ENCODE measurements at regions not wholly inside any gene's neighbourhood (a gene's known extent, or its start where the extent isn't known, plus 50 kb on each side); places are given as distances from the start of the nearest gene placed in this dataset.
"Not testable (repeated sequence)": the region's sequence is repeated elsewhere in the genome, so short reads cannot be mapped to it uniquely, and the experiment has no call there.

DNA sequence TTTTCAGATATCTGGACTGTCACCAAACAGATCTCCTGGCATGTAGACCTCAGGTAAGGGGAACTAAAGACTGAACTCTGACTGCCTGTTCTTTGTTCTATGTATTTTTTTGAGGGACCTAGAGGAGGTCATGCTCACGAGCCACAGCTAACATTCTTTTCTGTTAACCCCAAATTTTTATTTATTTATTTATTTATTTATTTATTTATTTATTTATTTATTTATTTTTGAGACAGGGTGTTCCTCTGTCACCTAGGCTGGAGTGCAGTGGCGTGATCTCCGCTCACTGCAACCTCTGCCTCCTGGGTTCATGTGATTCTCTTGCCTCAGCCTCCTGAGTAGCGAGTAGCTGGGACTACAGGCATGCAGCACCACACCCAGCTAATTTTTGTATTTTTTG, 562.0 kb downstream of the NLGN4X start:
- TF ChIP-seq POLR2A (IDR thresholded peaks at IDR 0.05; ENCODE audit: low read length); GATA1 (IDR thresholded peaks at IDR 0.05; ENCODE audit: low read depth, low read length): not testable (repeated sequence)

Measured in erythroblast (primary cell).